GM18907 (cell line): ENCODE measurements at regions not wholly inside any gene's neighbourhood (a gene's known extent, or its start where the extent isn't known, plus 50 kb on each side); places are given as distances from the start of the nearest gene placed in this dataset.

Source experiments
- ATAC-seq: cut with Tn5 transposase; IDR thresholded peaks from one replicate; pipeline ENCODE4 v1.9.1; 2021; ENCODE audit warnings: mild to moderate bottlenecking, moderate library complexity; ENCODE audit not compliant: unreplicated experiment

GRCh38 chr4:100742045-100742444 is 224.2 kb upstream of the EMCN start:
- no peak for ATAC-seq

- ATAC-seq, result no peak
Measured at GRCh38 chr4:100739426-100739825, 221.6 kb upstream of the EMCN start.

GRCh38 chr4:100738196-100739165 is 220.7 kb upstream of the EMCN start:
- no peak for ATAC-seq

GRCh38 chr4:100736641-100737451 is 219.0 kb upstream of the EMCN start:
- ATAC-seq, result no peak

DNA sequence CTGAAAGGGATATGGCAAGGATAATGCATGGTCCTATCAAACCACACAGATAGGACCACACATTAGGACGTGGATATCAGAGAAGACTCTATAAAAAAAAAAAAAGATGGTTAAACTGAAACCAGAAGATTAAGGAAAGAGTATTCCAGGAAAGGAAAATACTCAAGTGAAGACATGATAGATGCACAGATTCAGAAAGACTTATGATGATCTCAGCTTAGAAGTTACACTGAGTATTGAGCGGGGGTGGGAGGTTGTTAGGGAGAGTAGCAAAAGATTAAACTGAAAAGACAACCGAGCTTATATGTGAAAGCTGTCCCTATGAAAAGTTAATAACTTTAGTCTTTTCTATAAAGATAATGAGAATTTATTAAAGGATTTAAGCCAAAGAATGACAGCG is 211.0 kb upstream of the EMCN start:
- ATAC-seq, result no peak

DNA sequence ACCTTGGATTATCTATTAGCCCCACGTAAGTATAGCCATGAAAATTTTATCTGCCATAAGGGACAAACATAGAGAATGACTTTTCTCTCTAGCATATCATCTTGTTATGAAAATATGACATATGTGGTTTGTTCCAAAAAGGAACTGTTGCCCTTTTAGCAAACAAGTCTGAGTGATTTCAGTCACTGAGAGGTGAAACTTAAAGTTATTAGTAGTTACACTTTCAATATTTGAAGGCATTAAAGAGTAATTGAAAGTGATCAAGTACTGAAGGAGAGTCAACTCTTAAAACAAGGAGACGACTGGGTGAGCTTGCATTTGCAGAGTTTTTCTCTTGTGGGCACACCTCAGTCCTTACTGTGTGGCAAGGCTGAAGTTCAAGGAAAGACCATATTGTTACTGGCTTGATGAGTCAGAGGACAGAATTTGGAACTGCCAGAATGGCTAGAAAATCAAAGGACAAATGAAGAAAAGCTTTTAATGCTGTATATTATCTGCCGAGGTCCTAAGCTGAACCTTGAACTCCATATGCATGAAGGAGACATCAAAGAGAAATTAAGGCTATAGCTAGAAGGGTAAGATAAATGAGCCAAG is 205.1 kb upstream of the EMCN start:
- peak; percentile 76 for ATAC-seq

- ATAC-seq, result no peak
Measured at GRCh38 chr4:100722133-100722532, 204.3 kb upstream of the EMCN start.

GRCh38 chr4:100721490-100721889 is 203.7 kb upstream of the EMCN start:
- ATAC-seq, result no peak

DNA sequence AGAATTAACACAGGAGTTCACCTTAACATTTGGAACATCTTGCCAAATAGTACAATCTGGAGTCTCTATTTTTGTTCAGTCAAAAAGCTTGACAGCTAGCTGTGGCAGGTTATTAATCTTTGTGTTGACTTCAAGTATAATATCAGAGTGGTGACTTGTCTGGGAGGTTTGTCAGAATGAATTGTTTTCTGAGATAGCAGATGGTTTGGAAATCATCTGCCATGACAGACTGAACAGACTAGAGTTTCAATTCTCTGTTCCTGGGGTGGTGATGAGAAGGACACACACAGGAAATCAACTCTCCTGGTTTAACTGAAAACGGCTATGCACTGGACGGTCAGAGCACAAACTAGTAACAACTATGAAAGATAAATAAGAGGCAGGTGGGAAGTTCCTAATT is 203.3 kb upstream of the EMCN start:
- ATAC-seq, result no peak

GRCh38 chr4:100716416-100716815 is 198.6 kb upstream of the EMCN start:
- ATAC-seq, result no peak

GRCh38 chr4:100708776-100709175 is 191.0 kb upstream of the EMCN start:
- no peak for ATAC-seq

GRCh38 chr4:100707786-100708185 is 190.0 kb upstream of the EMCN start:
- ATAC-seq, result no peak

GRCh38 chr4:100696531-100696930 is 178.7 kb upstream of the EMCN start:
- no peak for ATAC-seq

DNA sequence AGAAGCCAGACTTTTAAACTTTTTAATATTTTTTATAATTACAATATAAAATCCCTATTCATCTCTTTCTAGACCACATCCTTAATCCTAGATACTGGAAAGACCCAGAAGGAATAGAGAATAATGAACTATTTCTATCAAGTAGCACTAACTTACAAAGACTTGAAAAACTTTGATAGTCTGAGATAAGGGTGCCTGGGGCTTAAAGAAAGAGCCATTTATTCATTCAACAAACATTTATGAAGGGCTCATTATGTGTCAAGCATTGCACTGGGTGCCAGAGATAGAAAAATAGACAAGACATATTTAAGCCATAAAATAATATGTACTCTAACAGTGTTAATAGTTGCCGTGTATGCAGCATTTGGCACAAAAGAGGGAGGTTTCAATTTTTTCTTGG is 178.0 kb upstream of the EMCN start:
- no peak for ATAC-seq

GRCh38 chr4:100695039-100695654 is 177.3 kb upstream of the EMCN start:
- no peak for ATAC-seq

DNA sequence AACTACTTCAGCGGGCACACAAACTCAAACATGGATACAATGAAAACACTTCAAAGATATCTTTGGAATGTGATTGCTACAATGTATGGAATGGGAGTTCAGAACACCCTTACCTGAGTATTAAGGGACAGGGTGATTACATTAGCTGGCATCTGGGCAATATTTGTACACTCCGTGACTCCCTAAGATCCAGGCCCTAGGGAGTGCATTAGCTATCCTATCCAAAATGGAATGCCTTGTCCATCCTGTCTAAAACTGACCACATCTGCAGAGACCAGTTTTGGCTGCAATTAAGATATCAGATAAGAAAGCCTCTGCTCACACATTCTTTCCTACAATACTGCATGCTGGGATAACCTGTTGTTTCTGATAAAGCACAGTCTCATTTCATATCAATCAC is 176.6 kb upstream of the EMCN start:
- ATAC-seq, result no peak

DNA sequence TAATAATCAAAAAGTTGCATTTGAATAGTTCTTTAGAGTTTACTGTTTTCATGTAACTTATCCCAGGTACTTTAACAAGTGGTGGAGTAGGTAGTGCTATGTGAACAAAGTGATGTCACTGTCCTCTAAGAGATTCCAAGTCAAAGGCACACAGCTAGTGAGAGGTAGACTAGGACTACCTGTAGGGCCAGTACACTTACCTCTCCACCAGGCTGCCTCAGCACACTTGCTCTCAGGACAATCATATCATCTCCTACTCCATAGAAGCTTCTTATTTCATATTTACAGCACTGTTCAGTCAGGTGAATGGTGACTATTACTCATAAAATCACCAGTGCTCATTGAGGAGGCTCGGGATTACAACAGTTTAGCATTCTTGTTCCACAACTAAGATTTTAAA is 173.0 kb upstream of the EMCN start:
- ATAC-seq, result no peak

GRCh38 chr4:100688368-100688767 is 170.5 kb upstream of the EMCN start:
- no peak for ATAC-seq

- ATAC-seq, result no peak
Measured at GRCh38 chr4:100682477-100683218, 164.8 kb upstream of the EMCN start.

- no peak for ATAC-seq
Measured at GRCh38 chr4:100681289-100681688, 163.5 kb upstream of the EMCN start.
